Keratinocyte (primary cell): ENCODE measurements at regions not wholly inside any gene's neighbourhood (a gene's known extent, or its start where the extent isn't known, plus 50 kb on each side); places are given as distances from the start of the nearest gene placed in this dataset.
A peak's percentile ranks its signal among the peaks of the same experiment; 100 is the strongest.

Experiments used
- DNase-seq: peaks from one replicate; pipeline ENCODE4 v3.0.0-alpha.2; 2011; ENCODE audit warnings: low read depth, missing footprints, low spot score
- FAIRE-seq: peaks from 2 replicates; lab custom pipeline; 2011; peaks lifted over from hg19 to GRCh38; lab: Jason Lieb, UNC
- H2AFZ ChIP-seq: 2 replicates; pipeline ENCODE4 v1.6.0; 2012; ENCODE audit warnings: low read length, control low read depth, inconsistent platforms; ENCODE audit not compliant: control insufficient read depth
- H3K27ac ChIP-seq: 2 replicates; pipeline ENCODE4 v1.5.1; 2011; ENCODE audit warnings: low read length; ENCODE audit not compliant: control insufficient read depth, insufficient read depth
- H3K27me3 ChIP-seq: 3 replicates; pipeline ENCODE4 v1.6.0; 2011; ENCODE audit warnings: low read length; ENCODE audit not compliant: control insufficient read depth, insufficient read depth; ENCODE audit errors: extremely low read depth
- H3K36me3 ChIP-seq, 2 experiments: 2 replicates in 1 of 2; 3 replicates in 1 of 2; pipeline ENCODE4 v1.5.1; 2011; ENCODE audit warnings: low read length in 2 of 2, mild to moderate bottlenecking in 1 of 2; ENCODE audit not compliant: control insufficient read depth in 2 of 2, insufficient read depth in 2 of 2; ENCODE audit errors: extremely low read depth in 1 of 2
- H3K4me1 ChIP-seq: 3 replicates; pipeline ENCODE4 v1.5.1; 2011; ENCODE audit warnings: low read length; ENCODE audit not compliant: control insufficient read depth, insufficient read depth; ENCODE audit errors: extremely low read depth
- H3K4me2 ChIP-seq: 3 replicates; pipeline ENCODE4 v1.6.0; 2011; ENCODE audit warnings: low read depth, low read length; ENCODE audit not compliant: control insufficient read depth, insufficient read depth; ENCODE audit errors: extremely low read depth
- H3K4me3 ChIP-seq, 3 experiments: fragments of 200-600 bp in 1 of 3; sonication (generic) in 1 of 3; 2 replicates in 2 of 3; 3 replicates in 1 of 3; pipeline ENCODE4 v1.5.1; 2011 to 2016; ENCODE audit warnings: low read length in 3 of 3, mild to moderate bottlenecking in 3 of 3, control low read depth in 2 of 3, inconsistent platforms in 1 of 3, low read depth in 1 of 3, mixed read lengths in 1 of 3, mixed run types in 1 of 3, moderate library complexity in 1 of 3; ENCODE audit not compliant: control insufficient read depth in 2 of 3, insufficient read depth in 2 of 3; ENCODE audit errors: extremely low read depth in 1 of 3
- H3K79me2 ChIP-seq: 2 replicates; pipeline ENCODE4 v1.6.0; 2012; ENCODE audit warnings: low read length; ENCODE audit not compliant: control insufficient read depth, insufficient read depth
- H3K9ac ChIP-seq: 3 replicates; pipeline ENCODE4 v1.6.0; 2011; ENCODE audit warnings: low read length; ENCODE audit not compliant: control insufficient read depth, insufficient read depth; ENCODE audit errors: extremely low read depth
- H3K9me1 ChIP-seq: 3 replicates; pipeline ENCODE4 v1.6.0; 2011; ENCODE audit warnings: low read length; ENCODE audit not compliant: control insufficient read depth, insufficient read depth; ENCODE audit errors: extremely low read depth
- H3K9me3 ChIP-seq: 2 replicates; pipeline ENCODE4 v1.5.1; 2012; ENCODE audit warnings: low read depth, low read length; ENCODE audit not compliant: control insufficient read depth
- H4K20me1 ChIP-seq: 3 replicates; pipeline ENCODE4 v1.6.0; 2011; ENCODE audit warnings: low read length; ENCODE audit not compliant: control insufficient read depth, insufficient read depth; ENCODE audit errors: extremely low read depth
- CTCF ChIP-seq, 3 experiments: IDR thresholded peaks in 1 of 3; conservative IDR thresholded peaks in 1 of 3; optimal IDR thresholded peaks in 1 of 3; 2 replicates in 2 of 3; 3 replicates in 1 of 3; pipeline versions ENCODE3 to v1.5.1; 2011; ENCODE audit warnings: low read length in 3 of 3, mild to moderate bottlenecking in 3 of 3, moderate library complexity in 2 of 3, control low read depth in 1 of 3, inconsistent platforms in 1 of 3; ENCODE audit not compliant: insufficient read depth in 2 of 3; ENCODE audit errors: extremely low read depth in 1 of 3
- EZH2 ChIP-seq: IDR thresholded peaks from one replicate; pipeline ENCODE4 v1.6.1; 2012; ENCODE audit warnings: inconsistent platforms, mild to moderate bottlenecking, low read length, moderate library complexity
- dilution Hi-C: fragments of 300-500 bp; cut with MboI; formaldehyde crosslinking; loops from one replicate; pipeline ENCODE4 v1.7.0; 2020; ENCODE audit warnings: low sequenced_read_pairs; ENCODE audit not compliant: extremely low pct_ligation_motif_present

- H3K27ac ChIP-seq: no peak overlapping the region
- no peaks in the 10 kb centered on the region for H3K79me2 ChIP-seq
- H4K20me1 ChIP-seq: no peaks in the 10 kb centered on the region
- dilution Hi-C loops: no loop called here
- H3K9ac ChIP-seq: no peak overlapping the region
- no peak for FAIRE-seq
- H3K4me1 ChIP-seq: peaks cover 17% of the 10 kb centered on the region
- no peaks in the 10 kb centered on the region for H3K9me1 ChIP-seq
- no peak overlapping the region for H2AFZ ChIP-seq
- peak; percentile 26 for DNase-seq
- TF ChIP-seq EZH2 (no peak), CTCF (optimal IDR thresholded peaks at IDR 0.05 in 1 of 3, IDR thresholded peaks at IDR 0.05 in 1 of 3, conservative IDR thresholded peaks at IDR 0.05 in 1 of 3; ENCODE audit: extremely low read depth in 1 of 3, insufficient read depth in 2 of 3, low read length in 3 of 3) (no peak)
- peaks cover 3% of the 10 kb centered on the region for H3K9me3 ChIP-seq
- H3K4me2 ChIP-seq: no peak overlapping the region
- H3K4me3 ChIP-seq: no peak overlapping the region
- no peaks in the 10 kb centered on the region for H3K27me3 ChIP-seq
- H3K36me3 ChIP-seq: no peaks in the 10 kb centered on the region
Observed at GRCh38 chr2:228549441-228550007, 368.0 kb upstream of the SPHKAP start.

GRCh38 chr2:228548230-228548629, 366.7 kb upstream of the SPHKAP start:
- Histone ChIP-seq H3K4me3 (no peak overlapping the region), H3K4me1 (peaks cover 17% of the 10 kb centered on the region), H3K9me3 (peaks cover 3% of the 10 kb centered on the region), H3K4me2 (no peak overlapping the region), H3K9me1 (no peaks in the 10 kb centered on the region), H3K27me3 (no peaks in the 10 kb centered on the region), H3K27ac (no peak overlapping the region), H3K9ac (no peak overlapping the region), H2AFZ (no peak overlapping the region), H3K36me3 (no peaks in the 10 kb centered on the region), H4K20me1 (no peaks in the 10 kb centered on the region), H3K79me2 (no peaks in the 10 kb centered on the region)
- dilution Hi-C loops: no loop called here
- FAIRE-seq (no peak), DNase-seq (no peak)
- TF ChIP-seq CTCF (optimal IDR thresholded peaks at IDR 0.05 in 1 of 3, IDR thresholded peaks at IDR 0.05 in 1 of 3, conservative IDR thresholded peaks at IDR 0.05 in 1 of 3; ENCODE audit: extremely low read depth in 1 of 3, insufficient read depth in 2 of 3, low read length in 3 of 3) (no peak), EZH2 (no peak)
